Activated CD4-positive, alpha-beta T cell treated with anti-CD3 and anti-CD28 coated beads, Interleukin-2, amount 50 U/mL, for 1 hour (primary cell): ENCODE measurements at regions not wholly inside any gene's neighbourhood (a gene's known extent, or its start where the extent isn't known, plus 50 kb on each side); places are given as distances from the start of the nearest gene placed in this dataset.
"Not testable (repeated sequence)": the region's sequence is repeated elsewhere in the genome, so short reads cannot be mapped to it uniquely, and the experiment has no call there.

Experiments used
- DNase-seq: peaks from one replicate; pipeline ENCODE4 v3.0.0-alpha.2; 2020

GRCh38 chr5:130815246-130815645, 349.8 kb downstream of the HINT1 start:
- DNase-seq = no peak

DNA sequence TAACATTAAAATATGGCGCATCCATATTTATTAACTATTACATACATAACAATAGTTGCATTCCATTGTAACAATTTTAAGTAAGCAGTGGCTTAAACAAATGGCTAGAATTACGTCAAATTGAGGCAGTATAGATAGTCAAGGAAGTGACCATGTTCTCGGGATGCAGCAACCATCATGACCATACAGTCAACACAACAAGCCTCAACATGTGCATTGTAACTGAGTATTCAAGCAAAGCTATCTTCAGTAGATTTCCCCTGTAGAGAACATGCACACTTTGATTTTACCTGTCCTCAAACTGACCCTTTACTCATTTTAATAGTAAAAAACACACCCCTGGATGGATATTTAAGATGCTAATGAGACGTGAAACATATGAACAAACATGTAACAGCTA, 356.4 kb downstream of the HINT1 start:
- no peak for DNase-seq

DNA sequence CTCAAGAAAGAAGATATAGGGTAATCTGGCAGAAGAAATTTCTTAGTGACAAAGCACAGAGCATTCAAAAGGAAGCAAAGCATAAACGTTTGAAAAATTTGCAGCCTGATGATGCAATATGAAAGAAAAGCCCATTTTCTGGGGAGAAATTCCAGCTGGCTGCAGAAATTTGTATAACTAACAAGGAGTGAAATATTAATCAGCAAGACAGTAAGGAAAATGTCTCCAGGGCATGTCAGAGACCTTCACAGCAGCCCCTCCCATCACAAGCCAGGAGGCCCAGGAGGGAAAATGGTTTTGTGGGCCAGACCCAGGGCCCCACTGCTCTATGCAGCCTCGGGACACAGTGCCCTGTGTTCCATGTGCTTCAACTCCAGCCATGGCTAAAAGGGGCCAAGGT, 359.4 kb downstream of the HINT1 start:
- DNase-seq = no peak

DNA sequence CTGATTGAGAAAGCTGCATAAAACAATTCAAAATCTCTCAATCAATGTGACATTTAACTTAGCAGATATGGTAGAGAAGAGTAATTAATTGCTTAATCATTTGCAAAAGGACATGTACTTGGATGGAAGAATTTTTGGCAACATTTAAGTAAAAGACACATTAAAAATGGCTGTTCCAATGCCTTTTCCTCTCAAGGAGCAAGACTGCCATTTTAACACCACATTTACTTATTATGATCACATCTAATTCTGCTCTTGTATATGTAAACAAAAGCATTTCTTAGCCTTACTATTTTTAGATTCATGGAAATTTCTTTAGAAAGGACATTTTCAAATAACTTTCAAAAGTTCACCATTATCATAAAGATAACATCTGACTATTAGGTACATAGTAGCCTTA, 360.0 kb downstream of the HINT1 start:
- no peak for DNase-seq

DNA sequence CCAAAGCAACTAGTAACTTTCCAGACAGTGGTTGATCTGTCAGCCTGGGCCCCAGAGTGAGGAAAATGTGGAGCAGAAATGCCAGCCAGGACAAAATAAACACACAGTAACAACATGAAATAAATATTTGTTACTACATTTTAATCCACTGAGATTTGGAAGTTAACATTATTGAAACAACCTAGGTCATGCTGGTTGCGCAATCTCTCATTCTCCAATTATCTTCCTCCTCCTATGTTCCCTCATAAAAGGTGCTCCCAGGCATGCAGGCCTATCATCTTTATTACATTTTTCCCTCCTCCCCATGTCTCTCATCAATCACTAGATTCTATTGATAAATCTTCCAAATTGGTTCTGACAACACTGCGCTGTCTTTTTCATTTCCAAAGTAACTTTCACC, 363.1 kb downstream of the HINT1 start:
- DNase-seq = no peak

- DNase-seq = no peak
Observed at GRCh38 chr5:130799015-130799414, 366.0 kb downstream of the HINT1 start.

DNA sequence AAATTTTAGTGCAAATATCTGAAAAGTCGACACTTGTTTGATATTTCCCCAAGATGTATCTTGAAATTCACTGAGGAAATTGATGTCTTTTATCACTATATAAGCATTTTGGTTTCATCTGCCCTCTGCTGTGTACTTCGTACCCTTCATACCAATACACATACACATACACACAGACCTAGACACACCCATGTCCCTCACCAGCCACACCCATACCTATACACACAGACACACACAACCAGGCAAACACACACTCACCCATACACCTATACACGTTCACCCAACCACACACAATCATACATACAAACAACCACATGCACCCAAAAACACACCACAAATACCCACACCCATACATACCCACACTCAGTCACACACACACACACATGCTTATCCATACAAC, 367.8 kb downstream of the HINT1 start:
- DNase-seq = no peak

GRCh38 chr5:130796902-130797301, 368.2 kb downstream of the HINT1 start:
- no peak for DNase-seq

GRCh38 chr5:130796032-130796431, 369.0 kb downstream of the HINT1 start:
- no peak for DNase-seq

DNA sequence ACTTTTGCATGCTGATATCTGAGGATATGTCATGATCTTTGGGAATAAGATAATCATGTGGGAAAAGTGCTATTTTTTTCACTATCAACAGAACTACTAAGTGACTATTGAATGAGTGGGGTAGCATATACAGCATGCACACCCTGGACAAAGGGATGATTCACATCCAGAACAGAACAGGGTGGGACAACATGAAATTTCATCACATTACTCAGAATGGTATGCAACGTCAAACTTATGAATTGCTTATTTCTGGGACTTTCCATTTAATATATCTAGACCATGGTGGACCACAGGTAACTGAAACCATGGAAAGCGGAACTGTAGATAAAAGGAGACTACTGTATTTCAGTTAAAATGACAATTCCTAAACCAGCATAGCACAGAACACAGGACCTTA, 370.0 kb downstream of the HINT1 start:
- DNase-seq = no peak

DNA sequence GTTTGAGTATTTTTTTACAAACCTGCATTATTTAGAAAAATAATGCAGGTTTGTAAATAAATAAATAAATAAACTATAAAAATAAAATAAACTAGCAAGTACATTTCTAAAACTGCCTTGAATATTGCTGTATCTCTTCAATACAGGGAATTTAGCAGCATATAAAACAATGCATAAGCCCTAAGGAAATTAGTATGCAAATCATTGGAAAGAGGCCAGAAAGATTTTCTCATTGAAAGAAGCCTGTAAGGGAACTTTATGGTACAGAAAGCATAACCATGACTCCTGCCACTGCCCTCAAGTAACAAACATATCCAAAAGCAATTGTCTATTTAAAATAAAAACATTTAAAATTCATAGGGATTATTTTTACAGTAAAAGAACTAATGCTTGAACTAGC, 387.3 kb downstream of the HINT1 start:
- no peak for DNase-seq

GRCh38 chr5:130773813-130774212, 391.2 kb downstream of the HINT1 start:
- no peak for DNase-seq

- no peak for DNase-seq
Observed at GRCh38 chr5:130762031-130762430, 403.0 kb downstream of the HINT1 start.

DNA sequence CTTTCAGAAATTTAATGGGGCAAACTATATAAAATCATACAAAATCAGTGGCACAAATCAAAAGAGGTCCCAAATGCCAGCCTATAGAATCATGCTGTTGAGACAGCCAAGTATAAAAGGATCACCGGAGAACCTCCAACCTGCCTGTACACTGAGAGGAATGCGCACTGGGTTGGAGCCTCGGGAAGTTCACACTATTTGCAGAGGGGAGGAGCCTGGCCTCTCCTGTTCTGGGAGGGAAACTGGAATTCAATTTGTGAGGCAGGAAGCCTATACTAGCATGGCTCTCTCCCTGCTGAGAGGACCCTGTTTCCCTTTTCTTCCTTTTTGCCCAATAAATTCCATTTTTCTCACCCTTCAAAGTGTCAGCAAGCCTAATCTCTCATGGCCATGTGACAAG, 406.0 kb downstream of the HINT1 start:
- DNase-seq = no peak

DNA sequence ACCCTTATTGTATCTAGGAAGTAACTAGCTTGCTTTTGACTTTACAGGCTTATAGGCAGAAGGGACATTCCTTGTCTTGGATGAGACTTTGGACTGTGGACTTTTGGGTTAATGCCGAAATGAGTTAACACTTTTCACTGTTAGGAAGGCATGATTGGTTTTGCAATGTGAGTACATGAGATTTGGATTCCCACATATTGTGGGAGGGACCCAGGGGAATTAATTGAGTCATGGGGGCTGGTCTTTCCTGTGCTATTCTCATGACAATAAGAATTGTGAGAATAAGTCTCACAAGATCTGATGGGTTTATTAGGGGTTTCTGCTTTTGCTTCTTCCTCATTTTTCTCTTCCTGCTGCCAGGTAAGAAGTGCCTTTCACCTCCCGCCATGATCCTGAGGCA, 417.5 kb downstream of the HINT1 start:
- no peak for DNase-seq

DNA sequence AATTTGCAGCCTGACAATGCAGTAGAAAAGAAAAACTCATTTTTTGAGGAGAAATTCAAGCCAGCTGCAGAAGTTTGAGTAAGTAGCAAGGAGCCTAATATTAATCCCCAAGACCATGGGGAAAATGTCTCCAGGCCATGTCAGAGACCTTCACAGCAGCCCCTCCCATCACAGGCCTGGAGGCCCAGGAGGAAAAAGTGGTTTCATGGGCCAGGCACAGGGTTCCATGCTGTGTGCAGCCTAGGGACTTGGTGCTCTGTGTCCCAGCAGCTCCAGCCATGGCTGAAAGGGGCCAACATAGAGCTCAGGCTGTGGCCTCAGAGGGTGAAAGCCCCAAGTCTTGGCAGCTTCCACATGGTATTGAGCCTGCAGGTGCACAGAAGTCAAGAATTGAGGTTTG, 418.4 kb downstream of the HINT1 start:
- not testable (repeated sequence) for DNase-seq

GRCh38 chr5:130743092-130743491, 422.0 kb downstream of the HINT1 start:
- no peak for DNase-seq

- no peak for DNase-seq
Observed at GRCh38 chr5:130740047-130740569, 424.9 kb downstream of the HINT1 start.

DNA sequence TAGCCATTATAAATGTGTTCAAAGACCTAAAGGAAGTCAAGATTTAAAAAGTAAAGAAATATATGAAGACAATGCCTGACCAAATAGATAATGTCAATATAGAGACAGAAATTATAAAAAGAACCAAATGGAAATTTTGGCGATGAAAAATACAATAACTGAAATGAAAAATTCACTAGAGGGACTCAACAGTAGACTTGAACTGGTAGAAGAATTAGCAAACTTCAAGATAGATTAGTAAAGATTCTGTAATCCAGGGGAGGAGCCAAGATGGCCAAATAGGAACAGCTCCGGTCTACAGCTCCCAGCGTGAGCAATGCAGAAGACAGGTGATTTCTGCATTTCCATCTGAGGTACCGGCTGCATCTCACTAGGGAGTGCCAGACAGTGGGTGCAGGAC, 433.2 kb downstream of the HINT1 start:
- no peak for DNase-seq

GRCh38 chr5:130729541-130729940, 435.5 kb downstream of the HINT1 start:
- no peak for DNase-seq

- DNase-seq = no peak
Observed at GRCh38 chr5:130727830-130728229, 437.2 kb downstream of the HINT1 start.

DNA sequence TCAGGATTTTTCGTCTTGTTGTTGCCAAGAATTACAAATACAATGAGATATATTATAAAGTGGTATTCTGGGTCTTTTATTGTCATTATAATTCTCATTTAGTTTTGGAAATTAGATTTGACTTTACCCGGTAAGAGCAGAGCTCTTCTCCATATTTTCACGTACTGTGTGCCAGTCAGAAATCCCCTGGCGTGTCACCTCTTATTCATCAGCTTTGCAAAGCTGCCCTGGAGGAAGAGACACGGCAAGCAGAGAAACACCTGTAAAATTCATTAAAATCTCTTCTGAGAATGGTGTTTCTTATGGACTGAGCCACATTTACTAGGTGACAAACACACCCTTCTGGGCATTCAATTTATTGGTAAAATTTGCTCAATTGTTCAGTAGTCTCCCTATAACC, 440.4 kb downstream of the HINT1 start:
- no peak for DNase-seq

DNA sequence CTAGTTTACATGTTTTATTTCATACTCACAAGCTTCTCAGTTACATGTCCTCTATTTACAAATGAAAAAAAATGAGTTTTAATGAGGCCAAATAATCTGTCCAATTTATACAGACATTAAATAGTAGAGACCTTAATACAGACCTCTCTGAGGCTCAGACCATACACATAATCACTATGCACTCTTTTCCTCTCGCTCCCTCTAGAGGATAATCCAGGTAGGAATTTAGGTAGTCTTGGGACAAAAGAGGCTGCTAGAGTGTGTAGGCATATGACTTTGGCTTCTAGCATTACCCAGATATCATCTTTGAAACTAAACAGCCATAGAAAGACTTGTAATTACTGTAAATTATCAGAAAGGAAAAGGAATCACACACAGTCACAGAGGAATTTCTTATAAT, 444.7 kb downstream of the HINT1 start:
- no peak for DNase-seq

DNA sequence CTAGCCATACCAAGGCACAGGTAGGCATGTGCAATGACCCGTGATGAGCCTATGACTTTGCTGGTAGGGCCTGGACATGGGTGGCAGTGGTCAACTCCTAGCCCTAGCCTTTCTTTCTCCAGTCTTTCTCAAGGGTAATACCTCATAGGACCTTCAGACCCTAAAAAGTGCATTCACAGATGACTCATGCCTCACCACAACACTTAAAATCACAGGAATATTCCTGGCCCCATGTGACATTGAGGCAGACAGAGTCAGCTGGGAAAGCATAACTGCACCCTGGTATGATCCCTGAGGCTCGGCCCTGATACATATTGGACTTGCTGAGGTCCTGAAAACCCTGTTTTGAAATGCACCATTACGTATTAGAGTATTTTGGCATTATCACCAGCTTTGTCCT, 449.5 kb downstream of the HINT1 start:
- DNase-seq = no peak

GRCh38 chr5:130714200-130714599, 450.9 kb downstream of the HINT1 start:
- no peak for DNase-seq

GRCh38 chr5:130712324-130712723, 452.7 kb downstream of the HINT1 start:
- DNase-seq = no peak
